ENCODE measurements at regions not wholly inside any gene's neighbourhood (a gene's known extent, or its start where the extent isn't known, plus 50 kb on each side); places are given as distances from the start of the nearest gene placed in this dataset.

GRCh38 chr20:18979132-18979531 is 165.5 kb downstream of the SCP2D1 start:
- Histone ChIP-seq H3K23ac (ENCODE audit: low read length) (no peak overlapping the region), H3K18ac (ENCODE audit: low read length) (no peak overlapping the region), H2BK120ac (ENCODE audit: low read depth, low read length) (no peak overlapping the region), H3K4me3 (ENCODE audit: low read length) (no peak overlapping the region), H3K36me3 (ENCODE audit: control insufficient read depth, insufficient read depth, low read length) (no peaks in the 10 kb centered on the region), H2BK5ac (ENCODE audit: low read length) (no peak overlapping the region), H4K8ac (ENCODE audit: low read depth, low read length) (no peak overlapping the region), H3K27ac (ENCODE audit: low read depth, low read length) (no peak overlapping the region), H3K79me1 (ENCODE audit: low read length) (no peaks in the 10 kb centered on the region), H2AK5ac (ENCODE audit: low read length) (no peak overlapping the region), H3K4me1 (ENCODE audit: control insufficient read depth, low read depth, low read length) (no peaks in the 10 kb centered on the region), H3K27me3 (ENCODE audit: insufficient read depth, low read length, poor library complexity) (no peaks in the 10 kb centered on the region), H3K4ac (ENCODE audit: low read depth, low read length) (no peak overlapping the region), H3K79me2 (ENCODE audit: control insufficient read depth, insufficient read depth, low read length) (no peaks in the 10 kb centered on the region), H2BK15ac (replicated peaks; ENCODE audit: low read depth) (no peak overlapping the region), H3K4me2 (ENCODE audit: low read length) (no peak overlapping the region), H3K56ac (ENCODE audit: low read length) (no peak overlapping the region), H3K9ac (ENCODE audit: low read length) (no peak overlapping the region), H4K5ac (ENCODE audit: low read length) (no peak overlapping the region)
- no peak for DNase-seq
- WGBS (ENCODE audit: extremely low coverage, insufficient coverage, low lambda C conversion rate) = no CpG with 5 or more reads among the region's 1 CpG

DNA sequence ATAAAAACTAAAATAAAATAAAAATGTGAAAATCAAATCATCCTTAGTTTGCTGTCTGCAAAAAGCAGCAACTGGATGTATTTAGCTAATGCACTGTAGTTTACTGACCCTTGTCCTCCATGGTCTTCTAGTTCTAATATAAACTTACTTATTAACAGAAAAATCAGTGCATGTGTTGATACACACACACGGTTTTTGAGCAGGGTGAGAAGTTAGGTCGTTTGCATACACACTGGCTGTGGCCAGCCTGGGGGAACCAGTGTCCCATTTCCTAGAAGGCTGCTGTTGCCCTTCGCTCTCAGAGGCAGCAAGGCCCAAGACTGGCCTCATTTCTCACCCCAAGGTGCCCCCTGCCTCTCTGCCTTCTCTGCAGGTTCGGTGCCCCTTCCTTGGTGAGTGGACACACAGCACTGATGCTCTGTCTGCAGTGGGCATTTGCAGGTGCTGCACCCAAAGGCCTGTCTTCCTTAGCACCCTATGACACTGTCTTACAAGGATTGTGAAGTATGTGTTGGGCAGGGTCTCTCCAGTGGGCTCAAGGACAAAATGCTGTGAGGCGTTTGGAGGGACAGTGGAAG is 168.5 kb downstream of the SCP2D1 start:
- no CpG with 5 or more reads among the region's 5 CpGs for WGBS (ENCODE audit: extremely low coverage, insufficient coverage, low lambda C conversion rate)
- no peak overlapping the region for H2BK5ac ChIP-seq (ENCODE audit: low read length)
- no peak for DNase-seq

DNA sequence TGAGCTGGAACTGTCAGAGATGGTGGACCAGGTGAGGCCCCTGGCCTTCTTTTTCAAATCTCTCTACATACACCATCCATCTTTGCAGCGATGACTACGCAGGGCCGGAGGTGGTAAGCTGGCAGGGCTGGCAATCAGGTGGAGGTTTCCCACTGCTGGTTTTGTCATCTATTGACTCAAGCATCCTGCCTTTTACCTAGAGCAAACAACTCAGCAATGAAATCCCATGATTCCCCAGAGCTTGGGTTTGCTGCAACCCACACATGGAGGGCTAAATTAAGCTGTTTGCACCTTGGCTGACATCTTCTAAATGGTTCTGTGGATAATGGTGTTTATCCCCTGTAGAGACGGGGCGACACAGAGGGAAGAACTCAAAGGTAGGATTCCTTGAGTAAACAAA is 170.2 kb downstream of the SCP2D1 start:
- Histone ChIP-seq H3K79me2 (ENCODE audit: control insufficient read depth, insufficient read depth, low read length) (no peaks in the 10 kb centered on the region), H3K56ac (ENCODE audit: low read length) (no peak overlapping the region), H3K36me3 (ENCODE audit: control insufficient read depth, insufficient read depth, low read length) (no peaks in the 10 kb centered on the region), H2AK5ac (ENCODE audit: low read length) (no peak overlapping the region), H2BK15ac (replicated peaks; ENCODE audit: low read depth) (no peak overlapping the region), H3K79me1 (ENCODE audit: low read length) (no peaks in the 10 kb centered on the region), H3K9ac (ENCODE audit: low read length) (no peak overlapping the region), H4K8ac (ENCODE audit: low read depth, low read length) (no peak overlapping the region), H3K4me3 (ENCODE audit: low read length) (no peak overlapping the region), H3K4me1 (ENCODE audit: control insufficient read depth, low read depth, low read length) (peaks cover 3% of the 10 kb centered on the region), H3K27me3 (ENCODE audit: insufficient read depth, low read length, poor library complexity) (no peaks in the 10 kb centered on the region), H3K27ac (ENCODE audit: low read depth, low read length) (no peak overlapping the region), H4K5ac (ENCODE audit: low read length) (no peak overlapping the region), H3K4ac (ENCODE audit: low read depth, low read length) (no peak overlapping the region), H3K18ac (ENCODE audit: low read length) (no peak overlapping the region), H2BK5ac (ENCODE audit: low read length) (no peak overlapping the region), H2BK120ac (ENCODE audit: low read depth, low read length) (no peak overlapping the region), H3K4me2 (ENCODE audit: low read length) (no peak overlapping the region), H3K23ac (ENCODE audit: low read length) (no peak overlapping the region)
- no CpG with 5 or more reads among the region's 5 CpGs for WGBS (ENCODE audit: extremely low coverage, insufficient coverage, low lambda C conversion rate)
- DNase-seq = no peak

More for the DNA sequence above, 168.5 kb downstream of the SCP2D1 start:
- Histone ChIP-seq H3K4me3 (ENCODE audit: low read length) (no peak overlapping the region), H3K9ac (ENCODE audit: low read length) (no peak overlapping the region), H3K18ac (ENCODE audit: low read length) (no peak overlapping the region), H3K4ac (ENCODE audit: low read depth, low read length) (no peak overlapping the region), H3K27ac (ENCODE audit: low read depth, low read length) (no peak overlapping the region), H3K23ac (ENCODE audit: low read length) (no peak overlapping the region), H3K4me1 (ENCODE audit: control insufficient read depth, low read depth, low read length) (no peaks in the 10 kb centered on the region), H3K4me2 (ENCODE audit: low read length) (no peak overlapping the region), H3K36me3 (ENCODE audit: control insufficient read depth, insufficient read depth, low read length) (no peaks in the 10 kb centered on the region), H4K8ac (ENCODE audit: low read depth, low read length) (no peak overlapping the region), H3K27me3 (ENCODE audit: insufficient read depth, low read length, poor library complexity) (no peaks in the 10 kb centered on the region), H3K79me2 (ENCODE audit: control insufficient read depth, insufficient read depth, low read length) (no peaks in the 10 kb centered on the region), H2AK5ac (ENCODE audit: low read length) (no peak overlapping the region), H4K5ac (ENCODE audit: low read length) (no peak overlapping the region), H2BK120ac (ENCODE audit: low read depth, low read length) (no peak overlapping the region), H2BK15ac (replicated peaks; ENCODE audit: low read depth) (no peak overlapping the region), H3K79me1 (ENCODE audit: low read length) (no peaks in the 10 kb centered on the region), H3K56ac (ENCODE audit: low read length) (no peak overlapping the region)

DNA sequence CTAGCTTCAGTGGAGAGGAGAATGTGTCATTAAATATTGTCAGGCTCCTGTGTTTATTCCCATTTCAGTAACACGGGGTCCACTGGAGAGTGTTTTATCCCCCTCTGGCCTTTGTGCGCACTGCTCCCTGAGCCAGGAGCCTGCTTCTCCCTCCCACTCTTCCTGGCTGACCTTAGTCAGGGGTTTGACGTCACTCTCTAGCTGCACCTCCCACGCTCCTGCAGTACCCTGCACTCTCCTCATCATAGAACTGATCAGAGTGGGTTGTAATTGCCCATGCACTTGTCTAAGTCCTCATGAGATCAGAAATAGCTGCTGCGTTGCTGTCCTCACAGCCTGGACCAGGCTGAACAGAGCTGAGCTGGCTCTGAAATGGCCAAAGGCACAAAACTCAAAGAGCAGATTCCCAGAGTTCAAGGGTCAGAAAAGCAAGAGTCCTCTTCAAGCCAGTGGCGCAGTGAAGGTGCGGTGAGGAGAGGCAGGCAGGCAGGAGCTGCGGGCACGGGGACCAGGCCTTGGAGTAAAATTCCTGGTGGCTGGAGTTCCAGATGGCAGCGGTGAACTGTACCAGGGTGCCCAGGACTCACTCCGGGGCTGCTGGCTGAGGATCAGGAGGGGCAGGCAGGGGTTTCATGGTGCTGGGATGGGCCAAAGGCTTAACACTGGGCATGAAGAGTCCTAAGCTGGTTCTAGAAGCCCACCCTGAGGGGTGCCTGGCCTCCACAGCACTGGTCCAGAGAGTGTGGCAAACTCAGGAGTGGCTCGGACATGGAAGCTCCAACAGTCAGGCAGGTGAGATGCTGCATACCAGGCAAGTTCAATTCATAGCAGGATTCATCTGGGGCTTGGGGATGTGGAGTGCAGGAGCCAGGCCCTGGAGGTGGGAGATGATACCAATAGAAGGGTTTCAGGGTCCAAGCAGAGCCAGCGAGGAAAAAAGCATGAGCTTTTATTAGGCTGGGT is 170.9 kb downstream of the SCP2D1 start:
- H3K4me3 ChIP-seq (ENCODE audit: low read length) = no peak overlapping the region
- H2BK15ac ChIP-seq (replicated peaks; ENCODE audit: low read depth) = no peak overlapping the region
- H4K8ac ChIP-seq (ENCODE audit: low read depth, low read length) = no peak overlapping the region
- peak; percentile 16 for DNase-seq
- H3K36me3 ChIP-seq (ENCODE audit: control insufficient read depth, insufficient read depth, low read length) = no peaks in the 10 kb centered on the region
- H4K5ac ChIP-seq (ENCODE audit: low read length) = no peak overlapping the region
- H3K79me1 ChIP-seq (ENCODE audit: low read length) = no peaks in the 10 kb centered on the region
- H3K27ac ChIP-seq (ENCODE audit: low read depth, low read length) = no peak overlapping the region
- no peaks in the 10 kb centered on the region for H3K27me3 ChIP-seq (ENCODE audit: insufficient read depth, low read length, poor library complexity)
- H3K4me1 ChIP-seq (ENCODE audit: control insufficient read depth, low read depth, low read length) = peaks cover 3% of the 10 kb centered on the region
- no peak overlapping the region for H3K4me2 ChIP-seq (ENCODE audit: low read length)
- H2AK5ac ChIP-seq (ENCODE audit: low read length) = no peak overlapping the region
- WGBS (ENCODE audit: extremely low coverage, insufficient coverage, low lambda C conversion rate) = no CpG with 5 or more reads among the region's 13 CpGs
- H3K56ac ChIP-seq (ENCODE audit: low read length) = no peak overlapping the region
- no peak overlapping the region for H2BK120ac ChIP-seq (ENCODE audit: low read depth, low read length)
- no peak overlapping the region for H2BK5ac ChIP-seq (ENCODE audit: low read length)
- H3K18ac ChIP-seq (ENCODE audit: low read length) = no peak overlapping the region
- no peak overlapping the region for H3K23ac ChIP-seq (ENCODE audit: low read length)
- no peaks in the 10 kb centered on the region for H3K79me2 ChIP-seq (ENCODE audit: control insufficient read depth, insufficient read depth, low read length)
- no peak overlapping the region for H3K9ac ChIP-seq (ENCODE audit: low read length)
- H3K4ac ChIP-seq (ENCODE audit: low read depth, low read length) = no peak overlapping the region

- Histone ChIP-seq H3K4ac (ENCODE audit: low read depth, low read length) (no peak overlapping the region), H2AK5ac (ENCODE audit: low read length) (no peak overlapping the region), H4K8ac (ENCODE audit: low read depth, low read length) (no peak overlapping the region), H3K79me2 (ENCODE audit: control insufficient read depth, insufficient read depth, low read length) (no peaks in the 10 kb centered on the region), H2BK120ac (ENCODE audit: low read depth, low read length) (no peak overlapping the region), H2BK15ac (replicated peaks; ENCODE audit: low read depth) (no peak overlapping the region), H3K4me3 (ENCODE audit: low read length) (no peak overlapping the region), H3K27me3 (ENCODE audit: insufficient read depth, low read length, poor library complexity) (no peaks in the 10 kb centered on the region), H3K23ac (ENCODE audit: low read length) (no peak overlapping the region), H3K56ac (ENCODE audit: low read length) (no peak overlapping the region), H3K36me3 (ENCODE audit: control insufficient read depth, insufficient read depth, low read length) (no peaks in the 10 kb centered on the region), H3K9ac (ENCODE audit: low read length) (no peak overlapping the region), H3K27ac (ENCODE audit: low read depth, low read length) (no peak overlapping the region), H3K79me1 (ENCODE audit: low read length) (no peaks in the 10 kb centered on the region), H3K4me2 (ENCODE audit: low read length) (no peak overlapping the region), H3K4me1 (ENCODE audit: control insufficient read depth, low read depth, low read length) (peaks cover 3% of the 10 kb centered on the region), H3K18ac (ENCODE audit: low read length) (no peak overlapping the region), H4K5ac (ENCODE audit: low read length) (no peak overlapping the region), H2BK5ac (ENCODE audit: low read length) (no peak overlapping the region)
- no CpG with 5 or more reads among the region's 5 CpGs for WGBS (ENCODE audit: extremely low coverage, insufficient coverage, low lambda C conversion rate)
- DNase-seq = no peak
Measured at GRCh38 chr20:18985551-18985950, 172.0 kb downstream of the SCP2D1 start.

Measured in mesendoderm (in vitro differentiated cells).